SKM-1 treated with dmso at 0.1 percent for 144 hours (cell line): ENCODE measurements at regions not wholly inside any gene's neighbourhood (a gene's known extent, or its start where the extent isn't known, plus 50 kb on each side); places are given as distances from the start of the nearest gene placed in this dataset.
"Not testable (repeated sequence)": the region's sequence is repeated elsewhere in the genome, so short reads cannot be mapped to it uniquely, and the experiment has no call there.

Experiments
- DNase-seq: peaks from one replicate; lab custom pipeline; 2025; ENCODE audit not compliant: unreplicated experiment; lab: John Stamatoyannopoulos, UW

DNA sequence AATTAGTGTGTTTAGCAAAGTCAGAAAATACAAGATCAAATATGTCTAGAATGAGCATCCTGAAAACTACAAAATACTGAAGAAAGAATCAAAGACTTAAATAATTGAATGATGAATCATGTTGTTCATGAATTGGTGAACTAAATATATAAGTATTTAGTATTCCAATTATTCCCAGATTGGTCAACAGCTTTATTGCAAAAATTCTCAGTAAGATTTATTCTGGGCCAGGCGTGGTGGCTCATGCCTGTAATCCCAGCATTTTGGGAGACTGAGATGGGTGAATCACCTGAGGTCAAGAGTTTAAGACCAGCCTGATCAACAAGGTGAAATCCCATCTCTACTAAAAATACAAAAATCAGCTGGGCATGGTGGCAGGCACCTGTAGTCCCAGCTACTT is 250.0 kb upstream of the NECTIN3 start:
- DNase-seq = no peak

GRCh38 chr3:110822971-110823370 is 248.6 kb upstream of the NECTIN3 start:
- DNase-seq = no peak

GRCh38 chr3:110846971-110847370 is 224.6 kb upstream of the NECTIN3 start:
- DNase-seq = no peak

GRCh38 chr3:110849064-110849463 is 222.6 kb upstream of the NECTIN3 start:
- no peak for DNase-seq

DNA sequence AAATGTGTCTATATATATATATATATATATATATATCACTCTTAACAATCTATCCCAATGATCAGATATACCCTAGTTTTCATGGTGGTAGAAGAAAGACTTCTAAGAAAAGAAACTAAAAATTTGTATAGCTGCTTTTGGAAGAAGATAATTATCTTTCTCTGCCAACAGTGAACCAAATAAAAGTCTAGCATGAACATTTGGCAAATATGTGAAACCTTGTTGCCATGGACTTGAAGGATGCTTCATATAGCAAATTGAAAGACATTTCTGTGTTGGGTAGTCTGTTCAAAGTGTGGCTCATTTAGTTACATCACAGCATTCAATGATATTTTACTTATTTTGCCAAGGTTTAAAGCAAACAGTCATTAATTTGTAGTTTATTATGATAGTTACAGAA is 219.9 kb upstream of the NECTIN3 start:
- no peak for DNase-seq

DNA sequence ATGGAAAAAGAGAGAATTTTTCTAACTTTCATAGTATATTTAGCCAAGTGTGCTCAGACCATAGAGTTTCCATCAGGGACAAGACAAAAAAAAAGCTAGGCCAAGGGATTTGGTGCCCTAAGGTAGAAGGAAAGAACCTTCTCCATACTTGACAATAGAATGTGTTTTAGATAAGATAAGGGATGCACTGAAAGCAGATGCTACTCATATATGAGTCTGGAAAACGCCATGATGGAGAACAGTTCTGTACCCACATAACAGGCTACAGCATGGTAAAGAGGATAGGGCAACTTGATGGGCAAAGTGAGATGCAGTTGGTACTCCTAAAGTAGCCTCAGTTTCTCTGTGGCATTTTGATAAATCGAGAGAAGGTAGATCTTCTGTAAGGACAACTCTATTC is 216.4 kb upstream of the NECTIN3 start:
- no peak for DNase-seq

DNA sequence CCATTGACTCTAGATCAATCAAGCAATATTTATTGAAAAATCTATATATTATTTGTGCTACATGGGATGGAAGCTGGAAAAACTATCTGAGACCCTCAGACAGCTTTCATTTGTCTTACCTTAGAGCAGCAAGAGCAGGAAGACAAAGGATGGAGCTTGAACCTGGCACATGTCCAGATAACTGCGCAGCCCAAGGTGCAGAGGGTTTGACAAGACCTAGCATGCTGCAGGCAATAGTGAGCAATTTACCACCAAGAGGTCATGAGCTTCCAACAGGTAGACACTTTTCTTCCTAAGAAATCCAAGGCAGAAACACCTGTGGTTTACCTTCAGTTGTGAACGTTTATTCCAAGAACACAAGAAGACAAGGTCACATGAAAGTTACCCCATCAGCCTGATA is 214.7 kb upstream of the NECTIN3 start:
- no peak for DNase-seq

DNA sequence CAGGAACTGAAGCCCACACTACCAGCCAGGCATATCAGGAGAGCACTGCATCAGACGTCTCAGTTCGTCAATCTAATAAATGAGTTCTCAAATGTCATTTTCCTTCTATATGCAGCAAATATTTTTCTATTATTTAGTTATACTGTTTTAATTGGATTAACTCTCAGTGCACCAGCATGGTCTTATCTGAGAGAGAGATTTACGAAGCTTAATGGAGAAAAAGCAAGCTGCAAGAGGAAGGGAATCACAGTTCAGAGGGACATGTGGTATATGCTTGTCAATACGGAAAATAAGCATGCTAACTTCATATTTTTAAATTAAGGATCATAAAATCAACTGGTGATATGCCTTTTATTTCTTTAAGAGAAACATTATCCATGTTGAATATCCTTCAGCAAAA is 213.1 kb upstream of the NECTIN3 start:
- no peak for DNase-seq

DNA sequence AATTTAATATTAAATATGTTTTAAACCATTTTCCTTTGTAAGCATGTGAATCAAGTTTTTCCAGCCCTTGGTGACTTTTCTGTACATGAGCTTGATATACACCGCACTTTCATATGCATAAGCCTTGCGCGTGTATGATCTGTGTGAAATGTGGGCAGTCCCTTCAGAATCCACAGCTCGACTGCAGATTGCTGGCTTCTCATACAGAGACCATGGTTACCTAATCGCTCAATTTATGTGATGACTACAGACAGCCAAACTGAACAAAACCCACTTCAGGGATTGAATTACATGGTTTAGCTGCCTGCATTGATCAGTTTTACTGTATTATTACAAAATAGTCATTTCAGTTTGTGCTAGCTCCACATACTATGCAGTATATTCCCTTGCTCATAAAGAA is 212.3 kb upstream of the NECTIN3 start:
- no peak for DNase-seq

DNA sequence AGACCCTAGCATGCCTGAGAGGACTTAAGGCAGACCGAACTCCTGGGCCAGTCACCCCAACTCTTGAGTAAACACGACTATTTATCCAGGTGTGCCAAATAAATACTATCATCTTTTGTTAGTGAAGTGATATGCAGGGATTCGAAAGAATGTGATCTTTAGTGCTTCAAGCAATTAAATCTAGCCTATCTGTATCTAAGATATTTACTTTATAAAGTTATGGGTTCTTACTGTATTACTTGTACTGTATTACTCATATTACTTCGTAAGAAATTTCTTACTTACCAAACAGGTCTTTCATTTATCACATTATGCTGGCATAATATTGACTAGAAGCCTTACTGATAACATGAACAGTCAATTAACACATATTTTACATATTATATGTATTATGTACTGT is 211.6 kb upstream of the NECTIN3 start:
- DNase-seq = no peak

- no peak for DNase-seq
Measured at GRCh38 chr3:110865934-110866333, 205.7 kb upstream of the NECTIN3 start.

- DNase-seq = no peak
Measured at GRCh38 chr3:110868106-110868505, 203.5 kb upstream of the NECTIN3 start.

GRCh38 chr3:110869736-110870135 is 201.9 kb upstream of the NECTIN3 start:
- DNase-seq = no peak

GRCh38 chr3:110871869-110872268 is 199.7 kb upstream of the NECTIN3 start:
- DNase-seq = no peak

GRCh38 chr3:110878692-110879091 is 192.9 kb upstream of the NECTIN3 start:
- DNase-seq = no peak

DNA sequence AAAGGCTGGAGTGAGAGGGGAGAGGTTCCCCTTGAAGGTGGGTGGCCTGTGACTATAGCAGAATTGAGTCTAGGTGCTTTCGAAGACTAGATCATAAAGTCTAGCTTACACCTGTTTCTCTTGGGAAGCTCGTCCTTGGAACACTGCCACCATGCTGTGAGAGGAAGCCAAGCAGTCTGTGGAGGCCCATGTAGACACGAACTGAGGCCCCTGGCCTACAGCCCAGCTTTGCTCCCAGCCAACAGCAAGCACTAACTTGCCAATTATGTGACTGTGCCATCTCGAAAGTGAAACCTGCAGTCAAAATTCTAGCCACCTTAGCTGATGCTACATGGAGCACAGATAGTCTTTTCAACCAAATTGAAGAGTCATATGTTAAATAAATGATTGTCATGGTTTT is 190.5 kb upstream of the NECTIN3 start:
- DNase-seq = no peak

DNA sequence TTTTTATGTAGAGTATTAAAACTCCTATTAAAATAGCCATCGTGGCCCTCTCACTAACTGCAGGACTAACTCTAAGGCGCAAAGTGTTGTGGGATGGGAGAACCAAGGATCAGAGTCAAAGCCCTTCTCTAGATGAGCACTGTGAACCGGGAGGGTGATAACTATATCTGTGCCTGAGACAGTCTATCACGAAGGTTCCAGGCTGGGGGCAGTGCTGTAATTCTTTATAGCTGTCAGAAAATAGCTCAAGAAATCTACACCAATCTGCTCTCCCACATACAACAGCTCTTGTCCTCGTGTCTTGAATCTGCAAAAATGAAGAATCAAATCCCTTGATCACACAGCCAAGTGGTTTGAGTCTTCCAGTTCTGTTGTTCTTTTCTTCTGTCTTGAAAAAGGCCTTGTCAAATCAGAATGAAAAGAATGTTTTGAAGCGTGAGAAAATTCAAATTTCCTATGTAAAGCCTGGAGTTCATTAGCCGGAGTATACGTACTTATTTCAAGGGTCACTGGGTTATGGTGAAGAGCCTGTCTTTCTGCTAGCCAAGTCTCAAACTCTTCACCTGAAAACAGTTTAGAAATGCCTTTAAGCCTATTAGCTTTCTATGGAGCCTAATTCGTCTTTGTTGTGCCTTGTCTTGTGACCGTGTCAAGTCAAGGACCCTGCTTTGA is 185.3 kb upstream of the NECTIN3 start:
- DNase-seq = no peak

DNA sequence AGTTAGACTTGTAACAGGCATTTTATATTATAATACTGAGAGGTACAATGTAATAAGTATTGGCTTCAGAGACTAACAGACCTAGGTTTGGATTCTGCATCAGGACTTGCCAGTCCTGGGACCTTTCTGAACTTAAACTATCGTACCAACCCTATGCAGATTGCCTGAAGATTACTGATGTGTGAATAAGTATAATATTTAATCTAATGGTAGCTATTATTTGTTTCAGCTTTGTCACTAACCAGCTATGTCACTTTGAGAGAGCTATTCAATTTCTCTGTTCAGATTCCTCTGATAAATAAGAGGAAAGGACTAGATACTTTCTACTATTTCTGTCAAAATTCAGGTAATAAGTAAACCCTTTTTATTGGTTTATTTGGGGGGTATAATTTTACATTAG is 184.4 kb upstream of the NECTIN3 start:
- DNase-seq = no peak

DNA sequence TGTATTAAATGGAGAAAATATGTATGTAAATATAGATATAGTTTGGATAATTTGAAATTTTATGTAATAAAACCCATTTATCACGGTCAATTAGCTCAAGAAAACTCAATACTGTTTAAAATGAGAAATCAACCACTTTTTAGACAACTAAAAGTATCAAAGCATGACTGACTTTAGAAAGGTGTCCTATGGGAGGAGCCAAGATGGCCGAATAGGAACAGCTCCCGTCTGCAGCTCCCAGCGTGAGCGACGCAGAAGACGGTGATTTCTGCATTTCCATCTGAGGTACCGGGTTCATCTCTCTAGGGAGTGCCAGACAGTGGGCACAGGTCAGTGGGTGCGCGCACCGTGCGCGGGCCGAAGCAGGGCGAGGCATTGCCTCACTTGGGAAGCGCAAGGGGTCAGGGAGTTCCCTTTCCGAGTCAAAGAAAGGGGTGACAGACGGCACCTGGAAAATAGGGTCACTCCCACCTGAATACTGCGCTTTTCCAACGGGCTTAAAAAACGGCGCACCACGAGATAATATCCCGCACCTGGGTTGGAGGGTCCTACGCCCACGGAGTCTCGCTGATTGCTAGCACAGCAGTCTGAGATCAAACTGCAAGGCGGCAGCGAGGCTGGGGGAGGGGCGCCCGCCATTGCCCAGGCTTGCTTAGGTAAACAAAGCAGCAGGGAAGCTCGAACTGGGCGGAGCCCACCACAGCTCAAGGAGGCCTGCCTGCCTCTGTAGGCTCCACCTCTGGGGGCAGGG is 182.8 kb upstream of the NECTIN3 start:
- not testable (repeated sequence) for DNase-seq

GRCh38 chr3:110889376-110889699 is 182.3 kb upstream of the NECTIN3 start:
- DNase-seq = not testable (repeated sequence)

GRCh38 chr3:110894574-110894973 is 177.0 kb upstream of the NECTIN3 start:
- no peak for DNase-seq

DNA sequence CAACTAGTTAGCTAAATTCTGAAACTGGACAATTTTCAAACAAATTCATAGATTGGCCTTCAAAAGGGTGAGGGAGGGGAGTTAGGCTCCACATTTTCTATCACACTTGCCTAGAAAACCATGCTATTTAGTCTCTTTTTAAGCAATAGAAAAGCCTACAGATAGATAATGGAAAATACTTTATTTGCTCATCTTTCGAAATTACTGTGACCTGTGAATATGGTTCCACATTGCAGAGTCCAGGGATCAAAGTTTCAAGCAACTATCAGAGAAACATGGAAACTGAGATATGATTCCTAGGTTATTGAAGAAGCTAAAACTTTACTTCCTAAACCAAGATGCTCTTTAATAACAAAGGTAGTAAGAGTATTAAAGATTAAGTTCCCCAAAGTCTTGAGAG is 176.6 kb upstream of the NECTIN3 start:
- no peak for DNase-seq

DNA sequence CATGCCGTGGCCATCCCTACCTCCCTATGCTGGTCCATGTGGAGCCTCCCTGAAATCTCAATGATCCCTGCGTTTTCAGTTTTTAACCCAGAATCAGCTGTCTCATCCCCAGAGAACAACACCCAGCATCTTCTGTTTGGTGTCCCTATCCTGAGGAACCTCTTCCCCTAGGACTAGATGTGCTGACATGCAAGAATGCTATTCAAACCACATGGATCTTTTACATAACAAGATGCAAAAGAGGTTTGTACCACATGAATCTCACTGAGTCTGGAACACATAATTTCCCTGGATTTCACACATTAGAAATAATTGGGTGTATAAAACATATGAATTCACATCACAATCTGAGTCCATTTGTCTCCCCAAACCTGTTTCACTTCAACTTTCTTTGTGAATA is 174.6 kb upstream of the NECTIN3 start:
- DNase-seq = no peak
